ENCODE measurements at regions not wholly inside any gene's neighbourhood (a gene's known extent, or its start where the extent isn't known, plus 50 kb on each side); places are given as distances from the start of the nearest gene placed in this dataset.

DNA sequence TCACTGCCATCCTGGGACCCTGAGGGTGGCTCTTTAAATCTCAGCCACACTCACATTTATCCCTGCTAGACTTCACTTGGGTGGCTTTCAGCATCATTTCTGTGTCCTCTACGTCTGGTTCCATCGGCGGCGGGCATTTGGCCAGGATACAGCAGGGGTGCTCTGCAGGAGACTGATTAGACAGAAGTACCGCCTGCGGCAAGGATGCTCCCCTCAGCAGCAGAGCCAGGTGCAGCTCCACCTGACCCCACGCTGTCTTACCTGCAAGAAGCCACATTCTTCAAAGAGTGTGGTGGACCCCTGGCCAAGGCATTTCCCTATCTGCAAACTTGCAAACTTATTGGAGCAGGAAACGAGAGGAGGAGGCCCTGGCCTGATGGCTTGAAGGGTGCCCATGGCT lies 309.8 kb upstream of the IRX4 start:
- Histone ChIP-seq H3K36me3 (ENCODE audit: insufficient read depth, low read length) (no peaks in the 10 kb centered on the region), H3K4me1 (ENCODE audit: insufficient read depth, low read length, severe bottlenecking) (no peaks in the 10 kb centered on the region), H4K20me1 (ENCODE audit: insufficient read depth, low read length) (no peaks in the 10 kb centered on the region), H3K27ac (ENCODE audit: low read depth, low read length, poor library complexity, severe bottlenecking) (no peak overlapping the region), H3K79me2 (ENCODE audit: insufficient read depth, low read length) (no peaks in the 10 kb centered on the region), H3K4me2 (ENCODE audit: low read length) (no peak overlapping the region), H3K27me3 (ENCODE audit: insufficient read depth, low read length) (no peaks in the 10 kb centered on the region; the same call in 1 of the 2 replicates), H3F3A (ENCODE audit: insufficient read depth, low read length) (no peaks in the 10 kb centered on the region), H3K9me3 (ENCODE audit: low read length) (no peaks in the 10 kb centered on the region), H3K4me3 (ENCODE audit: low read depth, low read length, poor library complexity, severe bottlenecking) (no peak overlapping the region), H2AFZ (ENCODE audit: low read length) (no peak overlapping the region), H3K9ac (ENCODE audit: low read length) (no peak overlapping the region), H3K9me2 (ENCODE audit: low read depth, low read length) (no peaks in the 10 kb centered on the region)
- TF ChIP-seq, protein P1, sequence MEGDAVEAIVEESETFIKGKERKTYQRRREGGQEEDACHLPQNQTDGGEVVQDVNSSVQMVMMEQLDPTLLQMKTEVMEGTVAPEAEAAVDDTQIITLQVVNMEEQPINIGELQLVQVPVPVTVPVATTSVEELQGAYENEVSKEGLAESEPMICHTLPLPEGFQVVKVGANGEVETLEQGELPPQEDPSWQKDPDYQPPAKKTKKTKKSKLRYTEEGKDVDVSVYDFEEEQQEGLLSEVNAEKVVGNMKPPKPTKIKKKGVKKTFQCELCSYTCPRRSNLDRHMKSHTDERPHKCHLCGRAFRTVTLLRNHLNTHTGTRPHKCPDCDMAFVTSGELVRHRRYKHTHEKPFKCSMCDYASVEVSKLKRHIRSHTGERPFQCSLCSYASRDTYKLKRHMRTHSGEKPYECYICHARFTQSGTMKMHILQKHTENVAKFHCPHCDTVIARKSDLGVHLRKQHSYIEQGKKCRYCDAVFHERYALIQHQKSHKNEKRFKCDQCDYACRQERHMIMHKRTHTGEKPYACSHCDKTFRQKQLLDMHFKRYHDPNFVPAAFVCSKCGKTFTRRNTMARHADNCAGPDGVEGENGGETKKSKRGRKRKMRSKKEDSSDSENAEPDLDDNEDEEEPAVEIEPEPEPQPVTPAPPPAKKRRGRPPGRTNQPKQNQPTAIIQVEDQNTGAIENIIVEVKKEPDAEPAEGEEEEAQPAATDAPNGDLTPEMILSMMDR (IDR thresholded peaks at IDR 0.05; ENCODE audit: low read length) = no peak
- TF ChIP-seq EZH2 (IDR thresholded peaks at IDR 0.05; ENCODE audit: borderline replicate concordance, low read length) = no peak

DNA sequence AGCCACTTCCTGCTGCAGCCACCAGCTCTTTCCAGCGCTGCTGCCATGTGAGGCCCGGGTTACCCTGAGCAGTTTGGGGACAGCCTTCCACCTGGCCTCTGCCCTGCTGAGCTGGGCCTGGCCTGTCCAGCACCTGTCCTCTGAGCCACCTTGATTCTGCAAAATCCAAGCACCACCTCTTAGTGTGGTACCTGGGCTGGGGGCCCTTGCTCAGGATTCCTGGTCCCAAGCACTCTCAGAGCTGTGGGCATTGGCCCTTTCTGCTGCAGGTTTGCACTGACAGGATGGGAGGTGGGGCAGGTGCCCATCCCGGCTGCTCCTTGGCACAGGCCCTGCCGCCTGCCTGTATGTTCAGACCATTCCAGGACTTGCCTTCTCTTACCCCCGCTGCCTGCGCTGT lies 309.2 kb upstream of the IRX4 start:
- Histone ChIP-seq H3K9me3 (ENCODE audit: low read length) (no peaks in the 10 kb centered on the region), H3K9ac (ENCODE audit: low read length) (no peak overlapping the region), H3K79me2 (ENCODE audit: insufficient read depth, low read length) (no peaks in the 10 kb centered on the region), H4K20me1 (ENCODE audit: insufficient read depth, low read length) (no peaks in the 10 kb centered on the region), H3K27ac (ENCODE audit: low read depth, low read length, poor library complexity, severe bottlenecking) (no peak overlapping the region), H2AFZ (ENCODE audit: low read length) (no peak overlapping the region), H3K4me2 (ENCODE audit: low read length) (no peak overlapping the region), H3K27me3 (ENCODE audit: insufficient read depth, low read length) (no peaks in the 10 kb centered on the region; the same call in 1 of the 2 replicates), H3F3A (ENCODE audit: insufficient read depth, low read length) (no peaks in the 10 kb centered on the region), H3K9me2 (ENCODE audit: low read depth, low read length) (no peaks in the 10 kb centered on the region), H3K4me3 (ENCODE audit: low read depth, low read length, poor library complexity, severe bottlenecking) (no peak overlapping the region), H3K4me1 (ENCODE audit: insufficient read depth, low read length, severe bottlenecking) (no peaks in the 10 kb centered on the region), H3K36me3 (ENCODE audit: insufficient read depth, low read length) (no peaks in the 10 kb centered on the region)
- TF ChIP-seq, protein P1 (IDR thresholded peaks at IDR 0.05; ENCODE audit: low read length) = no peak
- TF ChIP-seq EZH2 (IDR thresholded peaks at IDR 0.05; ENCODE audit: borderline replicate concordance, low read length) = no peak

DNA sequence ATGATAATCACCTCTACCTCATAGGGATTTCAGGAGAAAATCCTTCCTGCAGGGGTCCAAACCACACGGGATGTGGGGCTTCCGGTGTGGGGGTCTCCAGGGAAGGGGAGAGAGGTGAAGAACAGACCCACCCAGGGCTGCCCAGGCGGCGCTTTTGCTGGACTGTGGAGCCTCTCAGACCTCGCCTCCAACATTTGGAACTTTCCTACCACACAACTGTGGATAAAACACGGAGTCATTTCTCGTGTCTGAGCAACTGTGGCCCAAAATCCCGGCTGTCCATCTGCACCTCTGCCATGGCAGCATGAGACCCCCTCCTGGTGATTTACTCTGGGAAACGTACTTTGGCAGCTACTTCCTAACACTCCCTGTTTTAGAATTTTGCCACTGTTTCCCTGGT lies 307.8 kb upstream of the IRX4 start:
- TF ChIP-seq EZH2 (IDR thresholded peaks at IDR 0.05; ENCODE audit: borderline replicate concordance, low read length) = no peak
- TF ChIP-seq, protein P1 (IDR thresholded peaks at IDR 0.05; ENCODE audit: low read length) = no peak
- H2AFZ ChIP-seq (ENCODE audit: low read length) = no peak overlapping the region
- H3F3A ChIP-seq (ENCODE audit: insufficient read depth, low read length) = no peaks in the 10 kb centered on the region
- H3K9me2 ChIP-seq (ENCODE audit: low read depth, low read length) = no peaks in the 10 kb centered on the region
- no peak overlapping the region for H3K9ac ChIP-seq (ENCODE audit: low read length)
- no peaks in the 10 kb centered on the region for H3K36me3 ChIP-seq (ENCODE audit: insufficient read depth, low read length)
- H3K27ac ChIP-seq (ENCODE audit: low read depth, low read length, poor library complexity, severe bottlenecking) = no peak overlapping the region
- peaks cover 3% of the 10 kb centered on the region; the same call in 1 of the 2 replicates for H3K27me3 ChIP-seq (ENCODE audit: insufficient read depth, low read length)
- no peak overlapping the region for H3K4me2 ChIP-seq (ENCODE audit: low read length)
- H4K20me1 ChIP-seq (ENCODE audit: insufficient read depth, low read length) = no peaks in the 10 kb centered on the region
- H3K9me3 ChIP-seq (ENCODE audit: low read length) = no peaks in the 10 kb centered on the region
- H3K4me3 ChIP-seq (ENCODE audit: low read depth, low read length, poor library complexity, severe bottlenecking) = no peak overlapping the region
- H3K4me1 ChIP-seq (ENCODE audit: insufficient read depth, low read length, severe bottlenecking) = no peaks in the 10 kb centered on the region
- no peaks in the 10 kb centered on the region for H3K79me2 ChIP-seq (ENCODE audit: insufficient read depth, low read length)

Data from OCI-LY1 (cell line).